Astrocyte (in vitro differentiated cells and primary cell): ENCODE measurements at regions not wholly inside any gene's neighbourhood (a gene's known extent, or its start where the extent isn't known, plus 50 kb on each side); places are given as distances from the start of the nearest gene placed in this dataset.

Source experiments
- DNase-seq: peaks from one replicate; pipeline ENCODE4 v3.0.0-alpha.2; 2010; ENCODE audit warnings: low read depth
- FAIRE-seq: peaks from 2 replicates; lab custom pipeline; 2011; peaks lifted over from hg19 to GRCh38; lab: Jason Lieb, UNC
- H2AFZ ChIP-seq: 2 replicates; pipeline ENCODE4 v1.6.0; 2012; ENCODE audit warnings: low read depth, low read length, inconsistent platforms
- H3K27ac ChIP-seq: 2 replicates; pipeline ENCODE4 v1.5.1; 2011; ENCODE audit warnings: low read depth, low read length, inconsistent platforms
- H3K27me3 ChIP-seq: 2 replicates; pipeline ENCODE4 v1.6.0; 2011; ENCODE audit warnings: low read length, inconsistent platforms; ENCODE audit not compliant: insufficient read depth
- H3K36me3 ChIP-seq: 2 replicates; pipeline ENCODE4 v1.5.1; 2011; ENCODE audit warnings: low read length, inconsistent platforms; ENCODE audit not compliant: insufficient read depth
- H3K4me1 ChIP-seq: 2 replicates; pipeline ENCODE4 v1.5.1; 2011; ENCODE audit warnings: low read length, inconsistent platforms; ENCODE audit not compliant: insufficient read depth
- H3K4me2 ChIP-seq: 2 replicates; pipeline ENCODE4 v1.6.0; 2012; ENCODE audit warnings: low read length, inconsistent platforms
- H3K4me3 ChIP-seq: 2 replicates; pipeline ENCODE4 v1.5.1; 2011; ENCODE audit warnings: low read depth, mild to moderate bottlenecking, low read length, inconsistent platforms; ENCODE audit not compliant: insufficient read depth
- H3K79me2 ChIP-seq: 2 replicates; pipeline ENCODE4 v1.6.0; 2012; ENCODE audit warnings: mild to moderate bottlenecking, low read length, inconsistent platforms; ENCODE audit not compliant: insufficient read depth
- H3K9ac ChIP-seq: 2 replicates; pipeline ENCODE4 v1.6.0; 2012; ENCODE audit warnings: mild to moderate bottlenecking, low read length, inconsistent platforms
- H3K9me3 ChIP-seq: 2 replicates; pipeline ENCODE4 v1.5.1; 2012; ENCODE audit warnings: low read depth, mild to moderate bottlenecking, low read length, inconsistent platforms; ENCODE audit not compliant: insufficient read depth
- H4K20me1 ChIP-seq: 2 replicates; pipeline ENCODE4 v1.6.0; 2012; ENCODE audit warnings: low read length, inconsistent platforms; ENCODE audit not compliant: insufficient read depth
- H3K27ac Mint-ChIP-seq: one replicate; pipeline ENCODE4 v1.8.0; 2021; ENCODE audit warnings: mild to moderate bottlenecking, mixed read lengths; ENCODE audit not compliant: unreplicated experiment
- H3K27me3 Mint-ChIP-seq: one replicate; pipeline ENCODE4 v1.8.0; 2021; ENCODE audit warnings: low read depth, mixed read lengths; ENCODE audit not compliant: unreplicated experiment
- H3K36me3 Mint-ChIP-seq: one replicate; pipeline ENCODE4 v1.8.0; 2021; ENCODE audit warnings: low read depth, mixed read lengths; ENCODE audit not compliant: unreplicated experiment
- H3K4me1 Mint-ChIP-seq: one replicate; pipeline ENCODE4 v1.8.0; 2021; ENCODE audit warnings: low read depth, mixed read lengths; ENCODE audit not compliant: unreplicated experiment
- H3K4me3 Mint-ChIP-seq: one replicate; pipeline ENCODE4 v1.8.0; 2021; ENCODE audit warnings: mild to moderate bottlenecking, moderate library complexity, mixed read lengths; ENCODE audit not compliant: unreplicated experiment
- H3K9me3 Mint-ChIP-seq: one replicate; pipeline ENCODE4 v1.8.0; 2021; ENCODE audit warnings: mild to moderate bottlenecking, mixed read lengths; ENCODE audit not compliant: unreplicated experiment
- EZH2 ChIP-seq: IDR thresholded peaks from 2 replicates; pipeline ENCODE4 v1.6.1; 2012; ENCODE audit warnings: mild to moderate bottlenecking, low read length, inconsistent platforms; ENCODE audit not compliant: insufficient read depth
- TF ChIP-seq, protein P1 (sequence below): IDR thresholded peaks from 2 replicates; pipeline ENCODE4 v1.5.1; 2011; ENCODE audit warnings: low read depth, mild to moderate bottlenecking, inconsistent platforms, low read length, moderate library complexity; ENCODE audit not compliant: insufficient read depth

DNA sequence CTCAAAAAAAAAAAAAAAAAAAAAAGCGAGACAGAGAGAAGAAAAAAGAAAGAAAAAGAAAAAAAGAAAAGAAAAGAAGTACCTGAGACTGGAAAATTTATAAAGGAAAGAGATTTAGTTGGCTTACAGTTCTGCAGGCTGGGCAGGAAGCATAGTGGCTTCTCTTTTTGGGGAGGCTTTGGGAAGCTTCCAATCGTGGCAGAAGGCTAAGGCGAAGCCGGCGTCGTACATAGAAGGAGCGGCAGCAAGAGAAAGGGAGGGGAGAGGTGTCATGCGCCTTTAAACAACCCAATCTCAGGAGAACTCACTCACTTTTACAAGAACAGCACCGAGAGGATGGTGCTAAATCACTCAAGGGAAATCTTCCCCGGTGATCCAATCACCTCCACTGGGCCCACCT is 272.1 kb upstream of the FOXK1 start:
- H2AFZ ChIP-seq, result no peak overlapping the region
- DNase-seq (no peak), FAIRE-seq (no peak)
- H3K9ac ChIP-seq, result no peak overlapping the region
- no peaks in the 10 kb centered on the region for H3K27me3 ChIP-seq
- no peak overlapping the region for H3K27ac ChIP-seq
- no peak overlapping the region for H3K4me3 ChIP-seq
- H3K9me3 ChIP-seq, result peaks cover 2% of the 10 kb centered on the region
- H3K27ac Mint-ChIP-seq, result peak overlapping the region; percentile 55
- peaks cover 13% of the 10 kb centered on the region for H3K9me3 Mint-ChIP-seq
- no peaks in the 10 kb centered on the region for H3K4me1 ChIP-seq
- no peak for TF ChIP-seq EZH2
- TF ChIP-seq, protein P1, sequence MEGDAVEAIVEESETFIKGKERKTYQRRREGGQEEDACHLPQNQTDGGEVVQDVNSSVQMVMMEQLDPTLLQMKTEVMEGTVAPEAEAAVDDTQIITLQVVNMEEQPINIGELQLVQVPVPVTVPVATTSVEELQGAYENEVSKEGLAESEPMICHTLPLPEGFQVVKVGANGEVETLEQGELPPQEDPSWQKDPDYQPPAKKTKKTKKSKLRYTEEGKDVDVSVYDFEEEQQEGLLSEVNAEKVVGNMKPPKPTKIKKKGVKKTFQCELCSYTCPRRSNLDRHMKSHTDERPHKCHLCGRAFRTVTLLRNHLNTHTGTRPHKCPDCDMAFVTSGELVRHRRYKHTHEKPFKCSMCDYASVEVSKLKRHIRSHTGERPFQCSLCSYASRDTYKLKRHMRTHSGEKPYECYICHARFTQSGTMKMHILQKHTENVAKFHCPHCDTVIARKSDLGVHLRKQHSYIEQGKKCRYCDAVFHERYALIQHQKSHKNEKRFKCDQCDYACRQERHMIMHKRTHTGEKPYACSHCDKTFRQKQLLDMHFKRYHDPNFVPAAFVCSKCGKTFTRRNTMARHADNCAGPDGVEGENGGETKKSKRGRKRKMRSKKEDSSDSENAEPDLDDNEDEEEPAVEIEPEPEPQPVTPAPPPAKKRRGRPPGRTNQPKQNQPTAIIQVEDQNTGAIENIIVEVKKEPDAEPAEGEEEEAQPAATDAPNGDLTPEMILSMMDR, result no peak
- no peaks in the 10 kb centered on the region for H3K36me3 ChIP-seq
- H3K4me1 Mint-ChIP-seq, result no peaks in the 10 kb centered on the region
- no peak overlapping the region for H3K4me2 ChIP-seq
- H4K20me1 ChIP-seq, result no peaks in the 10 kb centered on the region
- H3K4me3 Mint-ChIP-seq, result no peak overlapping the region
- no peaks in the 10 kb centered on the region for H3K79me2 ChIP-seq
- H3K36me3 Mint-ChIP-seq, result no peaks in the 10 kb centered on the region
- peaks cover 2% of the 10 kb centered on the region for H3K27me3 Mint-ChIP-seq

DNA sequence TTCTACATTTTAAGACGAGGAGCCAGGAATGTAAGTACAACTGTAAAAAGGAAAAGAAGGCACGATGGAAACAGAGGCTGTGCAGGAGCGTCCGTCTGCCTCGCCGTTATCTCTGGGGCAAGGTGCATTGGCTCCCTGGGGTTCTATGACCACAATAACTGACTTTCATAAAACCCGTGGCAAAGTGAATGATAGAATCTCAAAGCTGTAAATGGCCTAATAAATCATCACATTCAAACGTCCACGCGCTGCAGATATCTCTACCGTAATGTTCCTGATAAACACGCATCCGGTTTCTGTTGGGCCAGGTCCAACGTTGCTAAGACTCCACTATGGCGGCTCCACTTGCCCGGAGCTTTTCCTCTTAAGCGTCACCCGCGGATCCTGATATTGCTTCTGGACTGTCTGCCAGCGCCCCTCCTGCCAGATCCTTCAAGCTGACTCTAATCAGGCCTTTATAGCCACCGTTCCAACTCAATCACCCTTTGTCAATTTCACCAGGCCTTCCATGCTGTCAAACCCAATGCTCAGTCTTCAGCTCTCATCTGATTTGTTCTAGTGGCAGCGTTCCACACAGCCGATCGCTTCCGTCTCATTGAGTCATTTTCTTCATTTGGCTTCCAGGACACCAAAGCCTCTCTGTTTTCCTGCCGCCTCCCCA is 265.6 kb upstream of the FOXK1 start:
- Histone ChIP-seq H4K20me1 (no peaks in the 10 kb centered on the region), H3K9ac (no peak overlapping the region), H2AFZ (no peak overlapping the region), H3K27ac (no peak overlapping the region), H3K27me3 (no peaks in the 10 kb centered on the region), H3K79me2 (no peaks in the 10 kb centered on the region), H3K4me2 (peak overlapping the region; percentile 81), H3K36me3 (no peaks in the 10 kb centered on the region), H3K9me3 (no peaks in the 10 kb centered on the region), H3K4me1 (no peaks in the 10 kb centered on the region), H3K4me3 (peak overlapping the region; percentile 10)
- Mint-ChIP-seq H3K4me1 (no peaks in the 10 kb centered on the region), H3K36me3 (no peaks in the 10 kb centered on the region), H3K9me3 (peaks cover 18% of the 10 kb centered on the region), H3K27ac (no peak overlapping the region), H3K27me3 (peaks cover 3% of the 10 kb centered on the region), H3K4me3 (no peak overlapping the region)
- DNase-seq, result peak; percentile 8
- FAIRE-seq, result no peak
- TF ChIP-seq, protein P1, result no peak

DNA sequence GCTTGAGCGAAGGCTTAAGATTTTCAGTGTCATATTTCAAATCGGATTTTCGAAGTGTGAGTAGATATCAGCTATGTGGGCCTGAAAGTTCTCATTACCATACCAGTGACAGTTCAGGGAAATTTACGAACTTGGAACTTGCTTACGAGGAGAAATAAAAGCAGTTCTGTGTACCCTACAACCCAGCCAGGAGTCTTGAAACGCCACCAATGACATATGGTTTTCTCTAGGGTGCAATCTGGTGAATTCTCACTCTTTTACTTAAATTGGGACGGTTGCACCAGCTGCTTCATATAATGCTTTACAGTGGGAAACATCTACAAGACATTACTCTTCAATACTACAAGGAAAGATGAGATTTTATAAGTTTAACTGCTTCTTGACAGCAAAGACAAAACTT is 253.6 kb upstream of the FOXK1 start:
- DNase-seq, result no peak
- no peaks in the 10 kb centered on the region for H4K20me1 ChIP-seq
- H3K36me3 ChIP-seq, result no peaks in the 10 kb centered on the region
- no peak for TF ChIP-seq EZH2
- TF ChIP-seq, protein P1, result no peak
- no peak for FAIRE-seq
- H3K4me3 Mint-ChIP-seq, result no peak overlapping the region
- H3K9me3 ChIP-seq, result peaks cover 8% of the 10 kb centered on the region
- no peak overlapping the region for H3K27ac ChIP-seq
- no peak overlapping the region for H3K4me2 ChIP-seq
- H3K4me1 Mint-ChIP-seq, result no peaks in the 10 kb centered on the region
- H3K27me3 Mint-ChIP-seq, result no peaks in the 10 kb centered on the region
- H3K9ac ChIP-seq, result no peak overlapping the region
- no peak overlapping the region for H2AFZ ChIP-seq
- H3K4me3 ChIP-seq, result no peak overlapping the region
- H3K36me3 Mint-ChIP-seq, result no peaks in the 10 kb centered on the region
- H3K27me3 ChIP-seq, result no peaks in the 10 kb centered on the region
- no peak overlapping the region for H3K27ac Mint-ChIP-seq
- H3K9me3 Mint-ChIP-seq, result peaks cover 11% of the 10 kb centered on the region
- H3K4me1 ChIP-seq, result no peaks in the 10 kb centered on the region
- no peaks in the 10 kb centered on the region for H3K79me2 ChIP-seq
